ENCODE measurements at regions not wholly inside any gene's neighbourhood (a gene's known extent, or its start where the extent isn't known, plus 50 kb on each side); places are given as distances from the start of the nearest gene placed in this dataset.

- peaks cover 60% of the 10 kb centered on the region for H3K36me3 Mint-ChIP-seq
- CTCF ChIA-PET: no interaction called here
Observed at GRCh38 chr11:38491986-38492385, 1894.0 kb upstream of the RAG2 start.

More at GRCh38 chr11:38491986-38492385, 1894.0 kb upstream of the RAG2 start:
- DNase-seq (ENCODE audit: low spot score) (no peak), ATAC-seq (no peak)
- H3K27ac Mint-ChIP-seq: no peak overlapping the region
- no peak overlapping the region for H3K4me3 Mint-ChIP-seq
- H3K27me3 Mint-ChIP-seq (ENCODE audit: low read depth): peaks cover 12% of the 10 kb centered on the region
- TF ChIP-seq ATF2 (CRISPR knock-in tag; IDR thresholded peaks at IDR 0.05; ENCODE audit: borderline replicate concordance, low read depth) (no peak), ZNF232 (CRISPR knock-in tag; IDR thresholded peaks at IDR 0.05) (no peak), PRRX2 (CRISPR knock-in tag; IDR thresholded peaks at IDR 0.05) (no peak), GRHL2 (CRISPR knock-in tag; IDR thresholded peaks at IDR 0.05; ENCODE audit: insufficient replicate concordance, severe bottlenecking) (no peak), EMX1 (CRISPR knock-in tag; IDR thresholded peaks at IDR 0.05) (no peak), AFF4 (CRISPR knock-in tag; IDR thresholded peaks at IDR 0.05; ENCODE audit: borderline replicate concordance) (no peak), OVOL2 (CRISPR knock-in tag; IDR thresholded peaks at IDR 0.05; ENCODE audit: borderline replicate concordance) (no peak), ZNF416 (CRISPR knock-in tag; IDR thresholded peaks at IDR 0.05) (no peak), NR2C2 (CRISPR knock-in tag; IDR thresholded peaks at IDR 0.05) (no peak), GTF2I (CRISPR knock-in tag; conservative IDR thresholded peaks at IDR 0.05) (no peak), ZNF263 (CRISPR knock-in tag; IDR thresholded peaks at IDR 0.05; ENCODE audit: low read depth) (no peak), IRF1 (CRISPR knock-in tag; IDR thresholded peaks at IDR 0.05) (no peak), CBFB (CRISPR knock-in tag; IDR thresholded peaks at IDR 0.05; ENCODE audit: low read depth) (no peak), JUN (CRISPR knock-in tag; IDR thresholded peaks at IDR 0.05) (no peak), E2F4 (CRISPR knock-in tag; IDR thresholded peaks at IDR 0.05; ENCODE audit: borderline replicate concordance, low read depth) (no peak)
- TF ChIP-seq, protein P1, sequence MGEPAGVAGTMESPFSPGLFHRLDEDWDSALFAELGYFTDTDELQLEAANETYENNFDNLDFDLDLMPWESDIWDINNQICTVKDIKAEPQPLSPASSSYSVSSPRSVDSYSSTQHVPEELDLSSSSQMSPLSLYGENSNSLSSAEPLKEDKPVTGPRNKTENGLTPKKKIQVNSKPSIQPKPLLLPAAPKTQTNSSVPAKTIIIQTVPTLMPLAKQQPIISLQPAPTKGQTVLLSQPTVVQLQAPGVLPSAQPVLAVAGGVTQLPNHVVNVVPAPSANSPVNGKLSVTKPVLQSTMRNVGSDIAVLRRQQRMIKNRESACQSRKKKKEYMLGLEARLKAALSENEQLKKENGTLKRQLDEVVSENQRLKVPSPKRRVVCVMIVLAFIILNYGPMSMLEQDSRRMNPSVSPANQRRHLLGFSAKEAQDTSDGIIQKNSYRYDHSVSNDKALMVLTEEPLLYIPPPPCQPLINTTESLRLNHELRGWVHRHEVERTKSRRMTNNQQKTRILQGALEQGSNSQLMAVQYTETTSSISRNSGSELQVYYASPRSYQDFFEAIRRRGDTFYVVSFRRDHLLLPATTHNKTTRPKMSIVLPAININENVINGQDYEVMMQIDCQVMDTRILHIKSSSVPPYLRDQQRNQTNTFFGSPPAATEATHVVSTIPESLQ (CRISPR knock-in tag; IDR thresholded peaks at IDR 0.05): no peak
- POLR2A ChIA-PET: no interaction called here
- peaks cover 80% of the 10 kb centered on the region for H3K9me3 Mint-ChIP-seq
- no peaks in the 10 kb centered on the region for H3K4me1 Mint-ChIP-seq

Measured in WTC11 (cell line).